GM12892 (cell line): ENCODE measurements at regions not wholly inside any gene's neighbourhood (a gene's known extent, or its start where the extent isn't known, plus 50 kb on each side); places are given as distances from the start of the nearest gene placed in this dataset.

Experiments
- POLR2A ChIP-seq: IDR thresholded peaks from 2 replicates; pipeline ENCODE4 v1.6.1; 2011; ENCODE audit warnings: low read depth, low read length, control low read depth
- TAF1 ChIP-seq: IDR thresholded peaks from 2 replicates; pipeline ENCODE4 v1.6.1; 2011; ENCODE audit warnings: low read depth, mild to moderate bottlenecking, control low read depth, low read length, borderline replicate concordance

GRCh38 chr5:12480487-12480886 lies 576.2 kb upstream of the CTNND2 start:
- TF ChIP-seq POLR2A (no peak), TAF1 (no peak)
